ENCODE measurements at regions not wholly inside any gene's neighbourhood (a gene's known extent, or its start where the extent isn't known, plus 50 kb on each side); places are given as distances from the start of the nearest gene placed in this dataset.
A peak's percentile ranks its signal among the peaks of the same experiment; 100 is the strongest.

DNA sequence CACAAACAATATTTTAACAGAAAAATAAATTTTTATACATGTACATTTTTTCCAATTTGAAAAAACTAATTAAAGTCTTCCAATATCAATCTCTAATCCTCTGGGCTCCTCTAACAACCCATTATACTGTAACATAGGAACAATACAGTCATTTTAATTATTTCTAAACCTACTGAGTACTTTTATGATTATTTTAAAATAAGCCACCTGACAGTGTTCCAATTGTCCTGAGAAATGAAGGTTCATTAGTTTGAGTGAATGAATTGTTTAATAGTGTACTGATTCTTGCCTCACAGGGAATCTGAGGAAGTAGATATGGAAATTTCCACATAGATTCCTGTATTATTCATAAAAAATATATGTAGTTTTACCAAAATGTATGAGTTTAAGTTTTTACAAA is 123.1 kb upstream of the EYS start:
- ATAC-seq = no peak
- TF ChIP-seq JUN (IDR thresholded peaks at IDR 0.05) (no peak), KDM5A (IDR thresholded peaks at IDR 0.05) (no peak), POLR2AphosphoS2 (conservative IDR thresholded peaks at IDR 0.05; ENCODE audit: low read length) (no peak), PHF8 (IDR thresholded peaks at IDR 0.05; ENCODE audit: borderline replicate concordance, low read depth) (no peak)
- CTCF ChIA-PET = no interaction called here
- DNase-seq (ENCODE audit: low read depth in 1 of 2, low spot score in 1 of 2) = no peak
- Histone ChIP-seq H3K9me3 (no peaks in the 10 kb centered on the region), H3K4me1 (no peaks in the 10 kb centered on the region), H3K4me3 (no peak overlapping the region), H3K27ac (no peak overlapping the region), H3K4me2 (no peak overlapping the region)
- FAIRE-seq = no peak
- POLR2A ChIA-PET = no interaction called here

DNA sequence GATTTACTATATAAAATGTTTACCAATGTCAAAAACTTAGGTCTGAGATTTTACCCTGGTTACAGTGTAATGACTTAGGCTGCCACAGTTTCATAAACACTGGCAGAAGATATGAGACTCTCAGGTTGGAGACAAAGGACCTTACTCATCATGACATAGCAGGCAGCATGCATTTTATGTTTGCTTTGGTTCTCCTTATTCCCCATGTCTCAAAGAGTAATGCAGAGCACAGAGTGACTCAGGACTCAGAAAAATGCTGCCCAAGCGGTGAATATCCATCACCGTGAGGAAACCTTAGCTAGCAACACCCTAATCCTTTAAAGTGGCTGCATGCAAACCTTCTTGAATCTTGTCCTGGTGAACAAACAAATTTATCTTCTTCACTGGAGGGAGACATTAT is 112.1 kb upstream of the EYS start:
- peak overlapping the region; percentile 66 for H3K4me2 ChIP-seq
- peaks cover 18% of the 10 kb centered on the region for H3K4me1 ChIP-seq
- peak; percentile 100 for ATAC-seq
- H3K4me3 ChIP-seq = no peak overlapping the region
- peak; percentile 25 to 94 for DNase-seq (ENCODE audit: low read depth in 1 of 2, low spot score in 1 of 2)
- peaks cover 9% of the 10 kb centered on the region; the same call in 1 of the 3 replicates for H3K9me3 ChIP-seq
- POLR2A ChIA-PET = no interaction called here
- WGBS (ENCODE audit: missing lambda C conversion rate) = 0% methylated on average over 2 of the region's 2 CpGs
- no peak for FAIRE-seq
- CTCF ChIA-PET = no interaction called here
- peak overlapping the region; percentile 81 to 85; a peak in 5 of 6 replicates for H3K27ac ChIP-seq
- TF ChIP-seq, protein P1, sequence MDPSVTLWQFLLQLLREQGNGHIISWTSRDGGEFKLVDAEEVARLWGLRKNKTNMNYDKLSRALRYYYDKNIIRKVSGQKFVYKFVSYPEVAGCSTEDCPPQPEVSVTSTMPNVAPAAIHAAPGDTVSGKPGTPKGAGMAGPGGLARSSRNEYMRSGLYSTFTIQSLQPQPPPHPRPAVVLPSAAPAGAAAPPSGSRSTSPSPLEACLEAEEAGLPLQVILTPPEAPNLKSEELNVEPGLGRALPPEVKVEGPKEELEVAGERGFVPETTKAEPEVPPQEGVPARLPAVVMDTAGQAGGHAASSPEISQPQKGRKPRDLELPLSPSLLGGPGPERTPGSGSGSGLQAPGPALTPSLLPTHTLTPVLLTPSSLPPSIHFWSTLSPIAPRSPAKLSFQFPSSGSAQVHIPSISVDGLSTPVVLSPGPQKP (IDR thresholded peaks at IDR 0.05; ENCODE audit: low read depth, low read length) = no peak
- TF ChIP-seq, protein P2, sequence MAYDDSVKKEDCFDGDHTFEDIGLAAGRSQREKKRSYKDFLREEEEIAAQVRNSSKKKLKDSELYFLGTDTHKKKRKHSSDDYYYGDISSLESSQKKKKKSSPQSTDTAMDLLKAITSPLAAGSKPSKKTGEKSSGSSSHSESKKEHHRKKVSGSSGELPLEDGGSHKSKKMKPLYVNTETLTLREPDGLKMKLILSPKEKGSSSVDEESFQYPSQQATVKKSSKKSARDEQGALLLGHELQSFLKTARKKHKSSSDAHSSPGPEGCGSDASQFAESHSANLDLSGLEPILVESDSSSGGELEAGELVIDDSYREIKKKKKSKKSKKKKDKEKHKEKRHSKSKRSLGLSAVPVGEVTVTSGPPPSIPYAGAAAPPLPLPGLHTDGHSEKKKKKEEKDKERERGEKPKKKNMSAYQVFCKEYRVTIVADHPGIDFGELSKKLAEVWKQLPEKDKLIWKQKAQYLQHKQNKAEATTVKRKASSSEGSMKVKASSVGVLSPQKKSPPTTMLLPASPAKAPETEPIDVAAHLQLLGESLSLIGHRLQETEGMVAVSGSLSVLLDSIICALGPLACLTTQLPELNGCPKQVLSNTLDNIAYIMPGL (CRISPR knock-in tag; IDR thresholded peaks at IDR 0.05; ENCODE audit: borderline replicate concordance) = no peak
- TF ChIP-seq FOSB (CRISPR knock-in tag; IDR thresholded peaks at IDR 0.05) (no peak), RFX5 (IDR thresholded peaks at IDR 0.05) (no peak), KDM1A (IDR thresholded peaks at IDR 0.05; ENCODE audit: low read depth) (no peak), NPAS2 (CRISPR knock-in tag; IDR thresholded peaks at IDR 0.05; ENCODE audit: borderline replicate concordance) (no peak), KDM5A (IDR thresholded peaks at IDR 0.05) (no peak), NFE2L2 (conservative IDR thresholded peaks at IDR 0.05; ENCODE audit: low read length) (peak; percentile 78), HOXB13 (CRISPR knock-in tag; IDR thresholded peaks at IDR 0.05; ENCODE audit: low read depth) (no peak), ZNF302 (CRISPR knock-in tag; IDR thresholded peaks at IDR 0.05) (no peak), HOXB5 (CRISPR knock-in tag; IDR thresholded peaks at IDR 0.05) (no peak), HOXA7 (CRISPR knock-in tag; IDR thresholded peaks at IDR 0.05) (no peak), JUN (IDR thresholded peaks at IDR 0.05) (0 out of 5 replicates have a peak, but pooled peaks of 1 of the 2 experiments have one; percentile 28), POLR2A (IDR thresholded peaks at IDR 0.05; ENCODE audit: low read length) (no peak), ESRRA (IDR thresholded peaks at IDR 0.05; ENCODE audit: borderline replicate concordance, low read length) (no peak), TP53 (CRISPR knock-in tag; IDR thresholded peaks at IDR 0.05) (no peak), EHMT2 (IDR thresholded peaks at IDR 0.05; ENCODE audit: low read depth) (no peak), JUNB (IDR thresholded peaks at IDR 0.05) (peak; percentile 64), RNF2 (IDR thresholded peaks at IDR 0.05; ENCODE audit: borderline replicate concordance, low read depth) (no peak), CBX2 (IDR thresholded peaks at IDR 0.05; ENCODE audit: borderline replicate concordance, low read depth) (no peak), HDAC2 (IDR thresholded peaks at IDR 0.05) (no peak), ZC3H11A (IDR thresholded peaks at IDR 0.05) (no peak), FOXS1 (CRISPR knock-in tag; IDR thresholded peaks at IDR 0.05) (no peak), SREBF2 (IDR thresholded peaks at IDR 0.05) (no peak), RCOR1 (IDR thresholded peaks at IDR 0.05; ENCODE audit: low read depth, low read length) (no peak), PHF8 (IDR thresholded peaks at IDR 0.05; ENCODE audit: borderline replicate concordance, low read depth) (no peak), CHD4 (IDR thresholded peaks at IDR 0.05; ENCODE audit: borderline replicate concordance) (no peak), GATA3 (IDR thresholded peaks at IDR 0.05; ENCODE audit: borderline replicate concordance) (peak; percentile 49; the same call in 1 of the 2 replicates), HEYL (CRISPR knock-in tag; IDR thresholded peaks at IDR 0.05) (no peak), EP300 (IDR thresholded peaks at IDR 0.05) (peak; percentile 38 to 53; a peak in 3 of 5 replicates)
- TF ChIP-seq, protein P3, sequence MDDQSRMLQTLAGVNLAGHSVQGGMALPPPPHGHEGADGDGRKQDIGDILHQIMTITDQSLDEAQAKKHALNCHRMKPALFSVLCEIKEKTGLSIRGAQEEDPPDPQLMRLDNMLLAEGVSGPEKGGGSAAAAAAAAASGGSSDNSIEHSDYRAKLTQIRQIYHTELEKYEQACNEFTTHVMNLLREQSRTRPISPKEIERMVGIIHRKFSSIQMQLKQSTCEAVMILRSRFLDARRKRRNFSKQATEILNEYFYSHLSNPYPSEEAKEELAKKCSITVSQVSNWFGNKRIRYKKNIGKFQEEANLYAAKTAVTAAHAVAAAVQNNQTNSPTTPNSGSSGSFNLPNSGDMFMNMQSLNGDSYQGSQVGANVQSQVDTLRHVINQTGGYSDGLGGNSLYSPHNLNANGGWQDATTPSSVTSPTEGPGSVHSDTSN (IDR thresholded peaks at IDR 0.05) = no peak
- TF ChIP-seq, protein P4, sequence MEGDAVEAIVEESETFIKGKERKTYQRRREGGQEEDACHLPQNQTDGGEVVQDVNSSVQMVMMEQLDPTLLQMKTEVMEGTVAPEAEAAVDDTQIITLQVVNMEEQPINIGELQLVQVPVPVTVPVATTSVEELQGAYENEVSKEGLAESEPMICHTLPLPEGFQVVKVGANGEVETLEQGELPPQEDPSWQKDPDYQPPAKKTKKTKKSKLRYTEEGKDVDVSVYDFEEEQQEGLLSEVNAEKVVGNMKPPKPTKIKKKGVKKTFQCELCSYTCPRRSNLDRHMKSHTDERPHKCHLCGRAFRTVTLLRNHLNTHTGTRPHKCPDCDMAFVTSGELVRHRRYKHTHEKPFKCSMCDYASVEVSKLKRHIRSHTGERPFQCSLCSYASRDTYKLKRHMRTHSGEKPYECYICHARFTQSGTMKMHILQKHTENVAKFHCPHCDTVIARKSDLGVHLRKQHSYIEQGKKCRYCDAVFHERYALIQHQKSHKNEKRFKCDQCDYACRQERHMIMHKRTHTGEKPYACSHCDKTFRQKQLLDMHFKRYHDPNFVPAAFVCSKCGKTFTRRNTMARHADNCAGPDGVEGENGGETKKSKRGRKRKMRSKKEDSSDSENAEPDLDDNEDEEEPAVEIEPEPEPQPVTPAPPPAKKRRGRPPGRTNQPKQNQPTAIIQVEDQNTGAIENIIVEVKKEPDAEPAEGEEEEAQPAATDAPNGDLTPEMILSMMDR (IDR thresholded peaks at IDR 0.05) = no peak
- TF ChIP-seq, protein P5, sequence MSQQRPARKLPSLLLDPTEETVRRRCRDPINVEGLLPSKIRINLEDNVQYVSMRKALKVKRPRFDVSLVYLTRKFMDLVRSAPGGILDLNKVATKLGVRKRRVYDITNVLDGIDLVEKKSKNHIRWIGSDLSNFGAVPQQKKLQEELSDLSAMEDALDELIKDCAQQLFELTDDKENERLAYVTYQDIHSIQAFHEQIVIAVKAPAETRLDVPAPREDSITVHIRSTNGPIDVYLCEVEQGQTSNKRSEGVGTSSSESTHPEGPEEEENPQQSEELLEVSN (IDR thresholded peaks at IDR 0.05; ENCODE audit: borderline replicate concordance, low read depth) = no peak
- TF ChIP-seq, protein P6, sequence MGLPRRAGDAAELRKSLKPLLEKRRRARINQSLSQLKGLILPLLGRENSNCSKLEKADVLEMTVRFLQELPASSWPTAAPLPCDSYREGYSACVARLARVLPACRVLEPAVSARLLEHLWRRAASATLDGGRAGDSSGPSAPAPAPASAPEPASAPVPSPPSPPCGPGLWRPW (IDR thresholded peaks at IDR 0.05) = no peak

All from A549 (cell line).